ENCODE measurements at regions not wholly inside any gene's neighbourhood (a gene's known extent, or its start where the extent isn't known, plus 50 kb on each side); places are given as distances from the start of the nearest gene placed in this dataset.

DNA sequence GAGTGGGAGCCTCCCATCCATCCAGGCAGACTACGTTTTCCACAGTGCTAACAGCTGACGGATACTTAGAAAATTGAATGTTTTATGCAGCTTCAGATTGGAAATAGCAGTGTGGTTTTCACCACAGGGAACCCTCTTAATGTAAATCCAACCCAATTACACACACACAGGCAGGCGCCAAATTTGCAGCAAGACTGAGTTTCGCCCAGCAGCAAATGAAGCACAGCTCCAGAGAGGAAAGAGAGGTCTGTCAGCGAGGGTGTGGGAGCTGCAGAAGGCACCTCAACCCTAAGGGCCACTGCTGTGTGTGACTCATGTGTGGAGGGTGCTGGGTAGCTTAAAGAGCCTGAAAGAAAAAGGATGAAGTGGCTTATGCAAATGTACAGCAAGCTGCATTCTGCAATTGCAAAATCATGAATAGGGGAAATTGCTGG, 365.7 kb downstream of the MAFB start (continued):
- TF ChIP-seq, protein P1, sequence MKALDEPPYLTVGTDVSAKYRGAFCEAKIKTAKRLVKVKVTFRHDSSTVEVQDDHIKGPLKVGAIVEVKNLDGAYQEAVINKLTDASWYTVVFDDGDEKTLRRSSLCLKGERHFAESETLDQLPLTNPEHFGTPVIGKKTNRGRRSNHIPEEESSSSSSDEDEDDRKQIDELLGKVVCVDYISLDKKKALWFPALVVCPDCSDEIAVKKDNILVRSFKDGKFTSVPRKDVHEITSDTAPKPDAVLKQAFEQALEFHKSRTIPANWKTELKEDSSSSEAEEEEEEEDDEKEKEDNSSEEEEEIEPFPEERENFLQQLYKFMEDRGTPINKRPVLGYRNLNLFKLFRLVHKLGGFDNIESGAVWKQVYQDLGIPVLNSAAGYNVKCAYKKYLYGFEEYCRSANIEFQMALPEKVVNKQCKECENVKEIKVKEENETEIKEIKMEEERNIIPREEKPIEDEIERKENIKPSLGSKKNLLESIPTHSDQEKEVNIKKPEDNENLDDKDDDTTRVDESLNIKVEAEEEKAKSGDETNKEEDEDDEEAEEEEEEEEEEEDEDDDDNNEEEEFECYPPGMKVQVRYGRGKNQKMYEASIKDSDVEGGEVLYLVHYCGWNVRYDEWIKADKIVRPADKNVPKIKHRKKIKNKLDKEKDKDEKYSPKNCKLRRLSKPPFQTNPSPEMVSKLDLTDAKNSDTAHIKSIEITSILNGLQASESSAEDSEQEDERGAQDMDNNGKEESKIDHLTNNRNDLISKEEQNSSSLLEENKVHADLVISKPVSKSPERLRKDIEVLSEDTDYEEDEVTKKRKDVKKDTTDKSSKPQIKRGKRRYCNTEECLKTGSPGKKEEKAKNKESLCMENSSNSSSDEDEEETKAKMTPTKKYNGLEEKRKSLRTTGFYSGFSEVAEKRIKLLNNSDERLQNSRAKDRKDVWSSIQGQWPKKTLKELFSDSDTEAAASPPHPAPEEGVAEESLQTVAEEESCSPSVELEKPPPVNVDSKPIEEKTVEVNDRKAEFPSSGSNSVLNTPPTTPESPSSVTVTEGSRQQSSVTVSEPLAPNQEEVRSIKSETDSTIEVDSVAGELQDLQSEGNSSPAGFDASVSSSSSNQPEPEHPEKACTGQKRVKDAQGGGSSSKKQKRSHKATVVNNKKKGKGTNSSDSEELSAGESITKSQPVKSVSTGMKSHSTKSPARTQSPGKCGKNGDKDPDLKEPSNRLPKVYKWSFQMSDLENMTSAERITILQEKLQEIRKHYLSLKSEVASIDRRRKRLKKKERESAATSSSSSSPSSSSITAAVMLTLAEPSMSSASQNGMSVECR (CRISPR knock-in tag; IDR thresholded peaks at IDR 0.05; ENCODE audit: borderline replicate concordance), result no peak
- no peak for TF ChIP-seq NR3C1 (CRISPR knock-in tag; conservative IDR thresholded peaks at IDR 0.05; ENCODE audit: low read depth)
- TF ChIP-seq, protein P2, sequence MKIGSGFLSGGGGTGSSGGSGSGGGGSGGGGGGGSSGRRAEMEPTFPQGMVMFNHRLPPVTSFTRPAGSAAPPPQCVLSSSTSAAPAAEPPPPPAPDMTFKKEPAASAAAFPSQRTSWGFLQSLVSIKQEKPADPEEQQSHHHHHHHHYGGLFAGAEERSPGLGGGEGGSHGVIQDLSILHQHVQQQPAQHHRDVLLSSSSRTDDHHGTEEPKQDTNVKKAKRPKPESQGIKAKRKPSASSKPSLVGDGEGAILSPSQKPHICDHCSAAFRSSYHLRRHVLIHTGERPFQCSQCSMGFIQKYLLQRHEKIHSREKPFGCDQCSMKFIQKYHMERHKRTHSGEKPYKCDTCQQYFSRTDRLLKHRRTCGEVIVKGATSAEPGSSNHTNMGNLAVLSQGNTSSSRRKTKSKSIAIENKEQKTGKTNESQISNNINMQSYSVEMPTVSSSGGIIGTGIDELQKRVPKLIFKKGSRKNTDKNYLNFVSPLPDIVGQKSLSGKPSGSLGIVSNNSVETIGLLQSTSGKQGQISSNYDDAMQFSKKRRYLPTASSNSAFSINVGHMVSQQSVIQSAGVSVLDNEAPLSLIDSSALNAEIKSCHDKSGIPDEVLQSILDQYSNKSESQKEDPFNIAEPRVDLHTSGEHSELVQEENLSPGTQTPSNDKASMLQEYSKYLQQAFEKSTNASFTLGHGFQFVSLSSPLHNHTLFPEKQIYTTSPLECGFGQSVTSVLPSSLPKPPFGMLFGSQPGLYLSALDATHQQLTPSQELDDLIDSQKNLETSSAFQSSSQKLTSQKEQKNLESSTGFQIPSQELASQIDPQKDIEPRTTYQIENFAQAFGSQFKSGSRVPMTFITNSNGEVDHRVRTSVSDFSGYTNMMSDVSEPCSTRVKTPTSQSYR (CRISPR knock-in tag; IDR thresholded peaks at IDR 0.05), result no peak
- TF ChIP-seq, protein P3, sequence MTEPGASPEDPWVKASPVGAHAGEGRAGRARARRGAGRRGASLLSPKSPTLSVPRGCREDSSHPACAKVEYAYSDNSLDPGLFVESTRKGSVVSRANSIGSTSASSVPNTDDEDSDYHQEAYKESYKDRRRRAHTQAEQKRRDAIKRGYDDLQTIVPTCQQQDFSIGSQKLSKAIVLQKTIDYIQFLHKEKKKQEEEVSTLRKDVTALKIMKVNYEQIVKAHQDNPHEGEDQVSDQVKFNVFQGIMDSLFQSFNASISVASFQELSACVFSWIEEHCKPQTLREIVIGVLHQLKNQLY (CRISPR knock-in tag; IDR thresholded peaks at IDR 0.05), result no peak
- TF ChIP-seq ESRRA (CRISPR knock-in tag; IDR thresholded peaks at IDR 0.05; ENCODE audit: borderline replicate concordance), result no peak
- no peak for TF ChIP-seq ZNF219 (CRISPR knock-in tag; IDR thresholded peaks at IDR 0.05; ENCODE audit: borderline replicate concordance)
- no peak for TF ChIP-seq TP53 (CRISPR knock-in tag; IDR thresholded peaks at IDR 0.05)
- TF ChIP-seq ATF1 (CRISPR knock-in tag; IDR thresholded peaks at IDR 0.05), result no peak
- TF ChIP-seq, protein P4, sequence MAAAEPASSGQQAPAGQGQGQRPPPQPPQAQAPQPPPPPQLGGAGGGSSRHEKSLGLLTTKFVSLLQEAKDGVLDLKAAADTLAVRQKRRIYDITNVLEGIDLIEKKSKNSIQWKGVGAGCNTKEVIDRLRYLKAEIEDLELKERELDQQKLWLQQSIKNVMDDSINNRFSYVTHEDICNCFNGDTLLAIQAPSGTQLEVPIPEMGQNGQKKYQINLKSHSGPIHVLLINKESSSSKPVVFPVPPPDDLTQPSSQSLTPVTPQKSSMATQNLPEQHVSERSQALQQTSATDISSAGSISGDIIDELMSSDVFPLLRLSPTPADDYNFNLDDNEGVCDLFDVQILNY (CRISPR knock-in tag; IDR thresholded peaks at IDR 0.05), result no peak
- no peak for TF ChIP-seq ZNF138 (CRISPR knock-in tag; conservative IDR thresholded peaks at IDR 0.05)
- no peak for TF ChIP-seq TEAD4 (CRISPR knock-in tag; IDR thresholded peaks at IDR 0.05)

DNA sequence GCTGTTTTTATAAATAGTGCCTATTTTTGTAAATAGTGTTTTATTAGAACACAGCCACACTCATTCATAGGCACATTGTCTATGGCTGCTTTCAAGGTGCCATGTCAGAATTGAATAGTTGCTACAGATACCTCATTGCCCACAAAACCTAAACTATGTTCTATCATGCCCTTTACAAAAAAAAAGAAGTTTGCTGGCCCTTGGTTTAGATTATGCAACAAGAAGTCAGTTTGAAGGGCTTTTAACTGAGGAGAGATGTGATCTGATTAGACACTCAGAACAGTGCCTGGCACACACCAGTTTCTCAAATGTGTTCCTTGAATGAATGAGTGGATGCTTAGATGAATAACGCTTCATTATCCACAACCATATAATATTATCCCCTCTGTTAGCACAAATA, 366.1 kb downstream of the MAFB start:
- ATAC-seq (no peak), DNase-seq (ENCODE audit: low spot score) (no peak)
- Mint-ChIP-seq H3K27me3 (ENCODE audit: low read depth) (peaks cover under 1% of the 10 kb centered on the region; the same call in 1 of the 2 replicates), H3K4me1 (peaks cover 21% of the 10 kb centered on the region), H3K36me3 (no peaks in the 10 kb centered on the region), H3K4me3 (no peak overlapping the region), H3K27ac (no peak overlapping the region), H3K9me3 (peaks cover 7% of the 10 kb centered on the region; the same call in 1 of the 2 replicates)
- CTCF ChIA-PET, result no interaction called here
- POLR2A ChIA-PET, result no interaction called here
- TF ChIP-seq CREM (CRISPR knock-in tag; IDR thresholded peaks at IDR 0.05), result no peak
- no peak for TF ChIP-seq PRRX2 (CRISPR knock-in tag; IDR thresholded peaks at IDR 0.05)
- TF ChIP-seq ZNF263 (CRISPR knock-in tag; IDR thresholded peaks at IDR 0.05; ENCODE audit: low read depth), result no peak
- TF ChIP-seq NR2C2 (CRISPR knock-in tag; IDR thresholded peaks at IDR 0.05), result no peak
- no peak for TF ChIP-seq SOX15 (CRISPR knock-in tag; IDR thresholded peaks at IDR 0.05)
- TF ChIP-seq, protein P5, sequence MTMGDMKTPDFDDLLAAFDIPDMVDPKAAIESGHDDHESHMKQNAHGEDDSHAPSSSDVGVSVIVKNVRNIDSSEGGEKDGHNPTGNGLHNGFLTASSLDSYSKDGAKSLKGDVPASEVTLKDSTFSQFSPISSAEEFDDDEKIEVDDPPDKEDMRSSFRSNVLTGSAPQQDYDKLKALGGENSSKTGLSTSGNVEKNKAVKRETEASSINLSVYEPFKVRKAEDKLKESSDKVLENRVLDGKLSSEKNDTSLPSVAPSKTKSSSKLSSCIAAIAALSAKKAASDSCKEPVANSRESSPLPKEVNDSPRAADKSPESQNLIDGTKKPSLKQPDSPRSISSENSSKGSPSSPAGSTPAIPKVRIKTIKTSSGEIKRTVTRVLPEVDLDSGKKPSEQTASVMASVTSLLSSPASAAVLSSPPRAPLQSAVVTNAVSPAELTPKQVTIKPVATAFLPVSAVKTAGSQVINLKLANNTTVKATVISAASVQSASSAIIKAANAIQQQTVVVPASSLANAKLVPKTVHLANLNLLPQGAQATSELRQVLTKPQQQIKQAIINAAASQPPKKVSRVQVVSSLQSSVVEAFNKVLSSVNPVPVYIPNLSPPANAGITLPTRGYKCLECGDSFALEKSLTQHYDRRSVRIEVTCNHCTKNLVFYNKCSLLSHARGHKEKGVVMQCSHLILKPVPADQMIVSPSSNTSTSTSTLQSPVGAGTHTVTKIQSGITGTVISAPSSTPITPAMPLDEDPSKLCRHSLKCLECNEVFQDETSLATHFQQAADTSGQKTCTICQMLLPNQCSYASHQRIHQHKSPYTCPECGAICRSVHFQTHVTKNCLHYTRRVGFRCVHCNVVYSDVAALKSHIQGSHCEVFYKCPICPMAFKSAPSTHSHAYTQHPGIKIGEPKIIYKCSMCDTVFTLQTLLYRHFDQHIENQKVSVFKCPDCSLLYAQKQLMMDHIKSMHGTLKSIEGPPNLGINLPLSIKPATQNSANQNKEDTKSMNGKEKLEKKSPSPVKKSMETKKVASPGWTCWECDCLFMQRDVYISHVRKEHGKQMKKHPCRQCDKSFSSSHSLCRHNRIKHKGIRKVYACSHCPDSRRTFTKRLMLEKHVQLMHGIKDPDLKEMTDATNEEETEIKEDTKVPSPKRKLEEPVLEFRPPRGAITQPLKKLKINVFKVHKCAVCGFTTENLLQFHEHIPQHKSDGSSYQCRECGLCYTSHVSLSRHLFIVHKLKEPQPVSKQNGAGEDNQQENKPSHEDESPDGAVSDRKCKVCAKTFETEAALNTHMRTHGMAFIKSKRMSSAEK (CRISPR knock-in tag; IDR thresholded peaks at IDR 0.05; ENCODE audit: borderline replicate concordance), result no peak
- TF ChIP-seq ZNF416 (CRISPR knock-in tag; IDR thresholded peaks at IDR 0.05), result no peak
- TF ChIP-seq, protein P6, sequence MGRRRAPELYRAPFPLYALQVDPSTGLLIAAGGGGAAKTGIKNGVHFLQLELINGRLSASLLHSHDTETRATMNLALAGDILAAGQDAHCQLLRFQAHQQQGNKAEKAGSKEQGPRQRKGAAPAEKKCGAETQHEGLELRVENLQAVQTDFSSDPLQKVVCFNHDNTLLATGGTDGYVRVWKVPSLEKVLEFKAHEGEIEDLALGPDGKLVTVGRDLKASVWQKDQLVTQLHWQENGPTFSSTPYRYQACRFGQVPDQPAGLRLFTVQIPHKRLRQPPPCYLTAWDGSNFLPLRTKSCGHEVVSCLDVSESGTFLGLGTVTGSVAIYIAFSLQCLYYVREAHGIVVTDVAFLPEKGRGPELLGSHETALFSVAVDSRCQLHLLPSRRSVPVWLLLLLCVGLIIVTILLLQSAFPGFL (CRISPR knock-in tag; IDR thresholded peaks at IDR 0.05; ENCODE audit: borderline replicate concordance), result no peak
- TF ChIP-seq, protein P4 (CRISPR knock-in tag; IDR thresholded peaks at IDR 0.05), result no peak
- TF ChIP-seq, protein P7, sequence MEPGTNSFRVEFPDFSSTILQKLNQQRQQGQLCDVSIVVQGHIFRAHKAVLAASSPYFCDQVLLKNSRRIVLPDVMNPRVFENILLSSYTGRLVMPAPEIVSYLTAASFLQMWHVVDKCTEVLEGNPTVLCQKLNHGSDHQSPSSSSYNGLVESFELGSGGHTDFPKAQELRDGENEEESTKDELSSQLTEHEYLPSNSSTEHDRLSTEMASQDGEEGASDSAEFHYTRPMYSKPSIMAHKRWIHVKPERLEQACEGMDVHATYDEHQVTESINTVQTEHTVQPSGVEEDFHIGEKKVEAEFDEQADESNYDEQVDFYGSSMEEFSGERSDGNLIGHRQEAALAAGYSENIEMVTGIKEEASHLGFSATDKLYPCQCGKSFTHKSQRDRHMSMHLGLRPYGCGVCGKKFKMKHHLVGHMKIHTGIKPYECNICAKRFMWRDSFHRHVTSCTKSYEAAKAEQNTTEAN (CRISPR knock-in tag; IDR thresholded peaks at IDR 0.05), result no peak

Data from WTC11 (cell line).